NCI-H1436 (cell line): ENCODE measurements at regions not wholly inside any gene's neighbourhood (a gene's known extent, or its start where the extent isn't known, plus 50 kb on each side); places are given as distances from the start of the nearest gene placed in this dataset.

Experiments
- DNase-seq: peaks from one replicate; lab custom pipeline; 2025; lab: John Stamatoyannopoulos, UW

GRCh38 chr4:13047591-13047990 lies 436.5 kb downstream of the RAB28 start:
- no peak for DNase-seq

- DNase-seq: no peak
These were observed 447.3 kb downstream of the RAB28 start for GRCh38 chr4:13036841-13037240.

- no peak for DNase-seq
These were observed 451.2 kb downstream of the RAB28 start for GRCh38 chr4:13032936-13033335.

DNA sequence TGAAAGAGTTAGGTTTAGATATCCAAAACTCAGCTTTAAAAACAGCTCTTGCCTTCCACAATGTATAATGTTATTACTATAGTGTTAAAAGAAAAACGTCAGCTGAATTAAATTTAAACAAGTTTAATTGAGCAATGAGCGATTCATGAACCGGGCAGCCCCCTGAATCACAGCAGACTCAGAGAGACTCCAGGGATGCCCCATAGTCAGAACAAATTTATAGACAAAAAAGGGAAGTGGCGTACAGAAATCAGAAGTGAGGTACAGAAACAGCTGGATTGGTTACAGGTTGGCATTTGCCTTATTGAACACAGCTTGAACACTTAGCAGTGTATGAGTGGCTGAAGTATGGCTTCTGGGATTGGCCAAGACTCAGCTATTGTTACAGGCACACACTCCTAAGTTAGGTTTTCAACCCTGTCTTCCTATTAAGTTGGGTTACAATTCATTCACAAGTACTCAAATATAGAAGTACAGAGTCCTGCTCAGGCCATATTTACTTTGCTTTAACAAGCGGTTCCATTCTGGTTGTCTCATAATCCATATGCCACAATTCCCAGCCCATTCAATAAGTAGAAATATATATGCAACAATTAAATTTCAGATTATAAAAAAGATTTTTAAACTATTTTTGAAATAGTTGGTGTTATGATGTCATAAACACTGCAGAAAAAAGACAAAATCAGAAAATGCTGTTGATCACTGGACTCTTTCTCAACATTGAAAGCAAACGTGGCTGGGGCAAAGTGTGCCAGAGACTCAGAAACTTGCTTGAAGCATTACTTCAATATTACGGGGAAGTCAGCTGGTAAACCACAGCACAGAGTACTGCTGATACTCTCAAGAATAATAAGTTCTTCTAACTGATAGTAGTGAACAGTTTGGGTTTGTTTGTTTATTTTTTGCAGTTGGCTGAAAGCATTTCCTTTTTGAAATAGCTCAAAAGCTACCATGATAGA lies 459.7 kb downstream of the RAB28 start:
- no peak for DNase-seq

- DNase-seq: no peak
These were observed 476.2 kb downstream of the RAB28 start for GRCh38 chr4:13007802-13008470.

GRCh38 chr4:12993923-12994322 lies 490.2 kb downstream of the RAB28 start:
- DNase-seq: no peak

DNA sequence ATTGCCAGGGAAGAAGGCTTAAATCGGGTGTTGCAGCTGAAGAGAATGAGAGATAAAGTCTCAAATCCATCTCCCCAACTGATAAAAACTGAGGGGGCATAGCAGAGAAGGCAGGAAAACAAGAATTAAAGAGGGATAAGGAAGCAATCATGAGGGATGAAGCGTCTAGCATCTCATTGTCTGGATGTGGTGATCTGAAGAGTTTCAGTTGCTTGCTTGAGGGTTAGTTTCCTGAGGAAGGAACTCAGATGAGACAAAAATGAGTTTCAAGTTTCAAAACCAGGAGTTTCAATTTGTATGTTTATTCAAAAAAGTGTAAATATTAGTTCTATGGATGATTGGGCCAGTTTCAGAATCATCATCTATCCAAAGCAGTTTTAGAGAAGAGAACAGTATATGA lies 496.9 kb downstream of the RAB28 start:
- no peak for DNase-seq

DNA sequence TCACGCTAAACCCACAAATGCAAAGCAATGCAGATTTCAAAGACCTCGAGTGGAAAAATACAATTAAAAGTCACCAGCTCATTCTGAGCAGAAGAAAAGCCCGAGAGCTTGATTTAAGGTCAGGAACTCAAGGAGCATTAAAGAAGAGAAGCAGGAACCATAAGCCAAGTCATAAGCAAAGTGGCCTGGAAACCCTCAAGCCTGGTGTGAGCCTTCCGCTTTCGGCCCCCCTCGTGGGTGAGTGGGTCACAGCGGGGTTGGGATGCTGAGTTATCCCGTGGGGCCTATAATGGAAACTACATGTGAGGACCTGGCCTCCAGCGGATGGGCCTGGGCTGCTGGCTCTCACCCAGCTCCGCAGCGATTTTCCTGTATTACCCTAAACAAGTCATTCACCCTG lies 504.3 kb downstream of the RAB28 start:
- DNase-seq: no peak

GRCh38 chr4:12978310-12978709 lies 505.8 kb downstream of the RAB28 start:
- no peak for DNase-seq

- no peak for DNase-seq
These were observed 508.6 kb downstream of the RAB28 start for GRCh38 chr4:12975511-12975910.

DNA sequence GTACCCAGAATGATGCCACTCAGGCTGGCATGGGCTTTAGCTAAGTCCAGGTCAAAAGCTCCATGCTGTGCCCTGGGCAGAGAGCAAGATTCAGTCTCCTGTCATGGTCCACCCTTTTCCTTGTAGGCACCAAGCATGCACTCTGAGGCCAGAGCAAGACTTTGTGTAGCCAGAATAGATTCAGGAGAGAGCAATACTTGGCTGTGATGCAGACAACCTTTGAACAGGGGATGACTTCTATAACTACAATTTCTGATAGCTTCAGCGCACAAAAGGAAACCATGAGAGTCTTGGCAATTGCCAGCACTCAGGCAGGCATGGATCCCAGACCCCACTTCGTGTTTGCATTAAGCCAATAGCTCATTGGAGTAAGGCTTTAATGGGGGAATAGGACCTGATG lies 510.6 kb downstream of the RAB28 start:
- DNase-seq: no peak

GRCh38 chr4:12968345-12968744 lies 515.8 kb downstream of the RAB28 start:
- DNase-seq: no peak

DNA sequence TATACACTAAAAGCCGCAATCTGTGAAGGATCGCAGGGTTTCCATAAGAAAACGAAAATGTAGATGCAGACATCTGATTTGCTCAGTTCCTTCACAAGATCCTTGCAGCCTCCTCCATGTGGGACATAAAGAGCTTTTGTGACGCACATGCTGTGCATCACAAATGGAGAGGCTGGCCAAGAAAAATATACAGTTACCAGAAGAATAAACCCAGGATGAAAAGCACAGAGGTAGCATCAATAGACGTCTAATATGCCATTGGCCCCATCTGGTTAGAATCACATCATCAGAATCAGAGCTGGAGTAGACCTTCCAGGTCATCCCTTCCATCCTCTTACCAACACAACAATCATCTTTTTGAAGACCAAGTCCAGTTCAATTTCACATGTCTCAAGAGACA lies 517.4 kb downstream of the RAB28 start:
- no peak for DNase-seq

DNA sequence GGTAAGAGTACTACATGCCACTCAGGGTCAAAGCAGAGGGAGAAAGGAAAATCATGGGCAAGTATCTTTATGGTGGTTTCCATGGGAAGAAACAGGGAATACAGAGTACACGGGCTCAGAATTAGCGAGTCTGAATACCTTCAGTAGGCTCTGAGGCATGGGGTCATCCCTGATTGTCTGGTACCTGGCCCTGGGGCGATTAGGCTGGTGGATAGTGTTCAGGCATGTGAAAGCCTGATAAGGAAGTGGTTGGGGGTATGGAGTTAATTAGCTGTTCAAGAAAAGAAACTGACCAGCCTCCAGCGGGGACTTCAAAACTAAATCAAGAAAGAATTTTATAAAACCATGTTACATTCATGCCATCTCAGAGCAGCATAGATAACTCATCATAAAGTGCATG lies 518.8 kb downstream of the RAB28 start:
- no peak for DNase-seq

GRCh38 chr4:12963912-12964311 lies 520.2 kb downstream of the RAB28 start:
- no peak for DNase-seq

GRCh38 chr4:12963291-12963690 lies 520.8 kb downstream of the RAB28 start:
- DNase-seq: no peak

- DNase-seq: no peak
These were observed 522.4 kb downstream of the RAB28 start for GRCh38 chr4:12961713-12962112.

DNA sequence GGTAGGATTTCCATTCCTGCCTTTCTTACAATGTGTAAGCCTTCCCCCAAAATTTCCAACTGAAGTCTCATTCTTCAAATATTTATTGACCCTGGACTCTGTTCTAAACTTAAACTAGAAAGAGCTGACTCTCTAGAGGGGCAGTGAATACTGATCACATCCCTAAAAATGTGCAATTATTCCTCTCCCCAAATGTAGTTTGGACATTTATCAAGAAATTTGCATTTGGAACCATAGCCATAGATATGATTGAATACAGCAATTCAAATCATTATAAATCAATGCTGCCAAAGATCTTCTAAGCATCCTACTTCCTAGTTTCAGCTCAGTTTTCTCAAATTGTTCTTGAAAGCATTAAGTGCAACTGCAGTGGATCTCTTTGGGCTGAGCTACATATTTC lies 525.7 kb downstream of the RAB28 start:
- no peak for DNase-seq

GRCh38 chr4:12957108-12957507 lies 527.0 kb downstream of the RAB28 start:
- no peak for DNase-seq

DNA sequence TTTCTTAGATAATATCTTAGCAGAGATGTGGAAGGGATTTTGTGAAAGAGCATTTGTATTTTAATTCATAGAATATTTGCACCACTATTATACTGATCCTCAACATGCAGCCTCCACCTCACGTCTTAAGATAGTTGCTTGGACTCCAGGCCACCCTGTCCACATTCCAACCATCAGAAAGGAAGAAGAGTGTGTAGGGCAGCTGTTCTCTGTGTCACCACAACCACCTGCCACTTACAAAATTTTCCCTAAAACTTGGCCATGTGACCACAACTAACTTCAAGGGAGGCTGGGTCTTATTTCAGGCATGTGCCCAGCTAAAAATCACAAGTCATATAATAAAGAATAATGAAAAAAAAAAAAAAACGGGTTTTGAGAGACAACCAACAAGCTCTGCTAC lies 528.1 kb downstream of the RAB28 start:
- DNase-seq: no peak

DNA sequence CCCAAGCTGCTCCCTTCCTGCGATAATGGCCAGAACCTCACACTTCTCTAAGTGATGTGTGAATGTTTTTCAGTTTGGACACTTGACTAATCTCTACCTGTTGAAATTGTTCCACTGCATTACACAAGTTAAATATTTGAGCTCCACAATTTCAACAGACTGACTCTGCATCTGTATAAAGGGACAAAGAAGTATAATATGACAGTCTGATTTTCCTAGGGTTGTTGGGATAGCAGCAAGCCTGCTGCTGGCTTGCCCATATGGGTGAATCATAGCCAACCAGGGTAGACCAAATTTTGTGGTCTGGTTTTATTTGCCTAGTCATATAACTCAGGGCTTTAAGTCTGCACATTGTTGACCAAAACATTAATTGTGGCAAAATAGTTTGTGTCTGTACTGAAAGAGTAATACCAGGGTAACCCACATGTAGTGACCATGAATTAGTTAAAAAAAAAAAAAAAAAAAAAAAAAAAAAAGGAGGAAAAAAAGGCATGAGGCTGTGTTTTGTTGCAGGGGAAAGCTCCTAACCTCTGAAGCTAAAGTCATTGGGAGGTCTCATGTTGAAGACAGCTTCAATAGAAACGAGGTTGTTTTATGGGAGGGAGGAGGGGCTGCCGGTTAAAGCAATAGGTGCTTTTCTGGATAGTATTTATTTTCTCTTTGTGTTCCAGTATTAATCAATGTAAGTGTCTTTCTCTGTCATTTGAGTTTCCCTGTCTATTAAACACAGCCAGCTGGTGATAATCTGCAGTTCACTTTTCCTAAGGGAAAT lies 534.2 kb downstream of the RAB28 start:
- no peak for DNase-seq

DNA sequence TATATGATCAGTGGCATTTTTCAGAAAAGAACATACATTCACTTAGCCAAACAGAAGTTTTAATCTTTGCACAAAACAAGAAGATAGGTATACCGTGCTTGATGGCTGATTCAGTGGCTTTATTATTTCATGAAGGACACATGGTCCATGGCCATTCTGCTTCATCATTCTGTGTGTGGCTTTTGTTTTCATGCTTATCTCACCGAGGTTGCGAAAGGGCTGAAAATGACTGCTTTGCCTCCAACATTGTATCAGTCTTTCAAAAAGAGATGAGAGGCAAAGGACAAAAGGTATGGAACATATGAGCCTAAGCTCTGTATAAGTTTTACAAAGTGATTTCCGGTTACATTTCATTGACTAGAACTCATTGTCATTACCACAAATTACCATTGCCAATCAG lies 541.1 kb downstream of the RAB28 start:
- no peak for DNase-seq

DNA sequence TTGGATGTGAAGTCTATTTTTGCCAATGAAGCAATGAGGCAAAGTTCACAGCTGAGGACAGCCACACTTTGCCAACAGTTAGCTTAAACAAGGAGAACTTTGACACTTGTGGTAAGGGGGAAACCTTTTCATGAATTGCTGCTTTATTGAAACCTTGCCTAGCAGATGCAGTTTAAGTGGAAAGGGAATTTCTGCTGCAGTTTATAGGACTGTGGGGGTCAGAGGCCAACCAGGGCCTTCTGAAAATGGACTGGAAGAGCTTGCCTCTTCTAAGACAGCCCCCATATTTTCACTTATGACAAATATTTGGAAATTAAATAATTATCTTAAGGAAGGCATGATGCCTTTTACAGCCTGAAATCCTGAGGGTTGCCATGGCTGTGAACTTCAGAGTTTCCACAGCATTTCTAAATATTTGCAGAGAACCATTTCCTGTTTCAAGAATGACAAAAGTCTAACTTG lies 550.3 kb downstream of the RAB28 start:
- DNase-seq: no peak
